ENCODE measurements at regions not wholly inside any gene's neighbourhood (a gene's known extent, or its start where the extent isn't known, plus 50 kb on each side); places are given as distances from the start of the nearest gene placed in this dataset.
"Not testable (repeated sequence)": the region's sequence is repeated elsewhere in the genome, so short reads cannot be mapped to it uniquely, and the experiment has no call there.

DNA sequence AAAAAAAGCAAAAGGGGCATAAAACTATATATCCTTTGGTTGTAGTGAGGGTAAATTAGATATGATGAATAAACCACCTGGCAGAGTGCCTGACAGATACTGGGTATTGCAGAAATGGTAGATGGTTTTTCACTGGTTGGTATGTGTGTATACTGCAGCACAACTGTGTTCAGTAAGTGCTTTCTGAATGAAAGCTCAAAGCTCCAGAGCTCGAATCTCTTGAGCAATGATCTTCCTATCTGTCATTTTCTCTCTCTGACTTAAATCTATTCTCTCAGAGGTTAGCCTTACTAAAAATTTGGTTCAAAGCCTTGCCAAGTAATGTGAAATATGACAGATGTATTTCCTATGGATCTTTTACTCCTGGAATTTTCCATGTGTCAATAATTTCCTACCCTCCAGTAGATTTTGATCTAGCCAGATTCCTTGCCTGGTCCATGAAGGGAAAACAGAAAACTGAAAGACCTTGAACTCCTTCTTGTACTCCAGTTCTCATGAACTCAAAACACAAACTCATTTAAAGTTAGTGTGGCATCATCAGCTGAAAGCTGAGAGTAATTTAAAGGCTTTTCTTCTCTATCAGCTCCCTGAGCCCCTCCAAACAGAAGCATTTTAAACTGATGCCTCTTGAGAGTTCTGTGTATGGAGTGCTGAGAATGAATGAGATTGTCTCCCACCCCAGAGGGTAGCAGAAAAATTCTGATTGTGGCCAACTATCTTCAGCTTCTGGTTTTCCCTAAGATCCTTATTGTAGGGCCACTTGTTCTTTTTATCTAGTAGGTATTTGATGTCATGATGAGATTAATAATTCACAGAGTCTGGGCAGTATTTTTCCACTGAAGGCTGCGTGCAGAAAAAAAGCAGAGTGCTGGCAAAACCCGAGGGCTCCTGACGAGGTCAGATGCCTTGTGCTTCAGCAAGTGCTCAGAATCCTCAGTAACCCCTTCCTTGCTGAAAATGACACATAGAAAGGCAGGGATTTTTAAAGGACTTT, 363.4 kb upstream of the BOD1L1 start:
- no peak for DNase-seq

DNA sequence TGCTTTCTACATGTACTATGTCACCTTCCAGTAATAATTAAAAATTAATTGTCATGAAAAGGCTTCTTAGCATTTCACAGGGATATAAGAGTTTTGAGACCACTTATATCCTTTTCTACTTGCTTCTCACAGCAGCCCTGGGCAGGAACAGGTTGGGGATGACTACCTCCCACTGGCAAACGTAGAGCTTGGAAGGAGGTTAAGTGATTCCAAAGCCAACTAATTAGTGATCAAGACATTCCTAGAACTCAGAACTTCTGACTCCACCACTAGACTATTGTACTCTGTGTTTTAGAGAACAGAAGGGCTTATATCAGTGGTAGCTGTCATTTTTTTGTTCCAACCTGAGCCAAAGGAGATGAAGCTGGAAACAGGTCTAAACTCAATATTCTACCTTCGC, 364.5 kb upstream of the BOD1L1 start:
- DNase-seq: no peak

DNA sequence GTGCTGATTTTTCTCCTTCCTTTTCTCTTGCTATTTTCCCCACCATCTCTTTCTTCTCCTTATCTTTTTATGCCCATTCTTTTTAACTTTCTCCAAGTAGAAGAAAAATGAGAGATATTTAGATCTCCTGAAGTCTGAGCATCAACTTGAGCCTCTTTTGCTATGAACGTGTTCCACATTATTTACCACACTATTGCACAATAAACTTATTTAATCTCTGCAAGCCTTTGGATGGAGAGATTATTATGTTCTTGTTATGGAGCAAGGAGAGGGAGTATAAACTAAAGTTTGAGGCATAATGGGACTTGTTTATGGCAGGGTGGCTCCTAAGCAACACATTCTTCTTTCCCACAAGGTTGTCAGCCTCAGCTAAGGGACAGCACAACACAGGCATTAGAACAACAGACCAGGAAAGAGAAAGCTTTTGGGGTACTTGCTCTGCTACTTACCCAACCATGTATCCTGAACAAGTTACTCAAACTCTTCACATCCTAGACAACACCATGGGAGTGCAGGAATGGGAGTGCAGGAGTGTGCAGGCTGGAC, 365.5 kb upstream of the BOD1L1 start:
- DNase-seq: no peak

DNA sequence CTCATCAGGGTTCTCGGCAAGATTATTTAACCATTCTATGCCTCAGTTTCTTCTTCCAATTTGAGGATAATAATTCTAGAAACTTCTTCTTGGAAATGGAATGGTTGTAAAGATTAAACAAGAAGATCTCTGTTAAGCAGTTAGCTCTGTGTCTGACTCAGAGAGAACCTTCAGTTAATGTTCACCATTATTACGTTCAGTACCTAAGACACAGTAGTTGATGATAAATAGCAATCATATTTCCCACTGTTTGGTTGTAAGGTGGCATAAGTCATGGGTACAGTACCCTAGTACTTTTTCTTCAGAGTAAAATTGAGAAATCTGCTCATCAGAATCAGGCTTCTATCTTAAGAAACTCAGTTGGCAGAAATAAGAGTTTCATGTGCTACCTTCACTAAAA, 366.5 kb upstream of the BOD1L1 start:
- no peak for DNase-seq

DNA sequence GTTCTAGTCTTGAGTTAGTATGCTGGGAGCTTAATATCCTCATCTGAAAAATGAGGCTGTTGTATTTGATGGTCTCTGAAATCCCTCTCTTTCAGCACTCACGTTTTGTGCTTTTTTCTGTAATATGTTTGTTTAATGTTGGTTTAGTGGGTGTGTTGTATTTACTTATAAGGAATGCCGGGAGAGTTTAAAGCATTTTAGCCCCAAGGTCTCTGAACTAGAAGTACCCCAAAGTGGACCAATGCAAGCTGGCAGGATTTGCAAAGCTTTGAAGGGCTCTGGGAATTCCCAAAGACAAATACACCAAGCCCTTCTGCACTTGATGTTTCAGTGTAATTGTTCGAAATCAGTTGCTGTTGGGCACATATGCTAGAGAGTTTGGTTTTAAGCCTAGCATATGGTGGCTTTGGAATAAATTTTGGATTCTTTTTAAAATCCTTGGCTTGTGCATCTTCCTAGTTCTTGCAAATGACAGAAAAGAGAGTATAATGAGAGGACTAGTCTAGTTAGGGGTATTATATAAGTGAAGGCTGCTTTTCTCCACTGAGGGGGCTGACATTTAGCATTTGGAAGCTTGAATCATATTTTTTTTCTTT, 371.4 kb upstream of the BOD1L1 start:
- no peak for DNase-seq

DNA sequence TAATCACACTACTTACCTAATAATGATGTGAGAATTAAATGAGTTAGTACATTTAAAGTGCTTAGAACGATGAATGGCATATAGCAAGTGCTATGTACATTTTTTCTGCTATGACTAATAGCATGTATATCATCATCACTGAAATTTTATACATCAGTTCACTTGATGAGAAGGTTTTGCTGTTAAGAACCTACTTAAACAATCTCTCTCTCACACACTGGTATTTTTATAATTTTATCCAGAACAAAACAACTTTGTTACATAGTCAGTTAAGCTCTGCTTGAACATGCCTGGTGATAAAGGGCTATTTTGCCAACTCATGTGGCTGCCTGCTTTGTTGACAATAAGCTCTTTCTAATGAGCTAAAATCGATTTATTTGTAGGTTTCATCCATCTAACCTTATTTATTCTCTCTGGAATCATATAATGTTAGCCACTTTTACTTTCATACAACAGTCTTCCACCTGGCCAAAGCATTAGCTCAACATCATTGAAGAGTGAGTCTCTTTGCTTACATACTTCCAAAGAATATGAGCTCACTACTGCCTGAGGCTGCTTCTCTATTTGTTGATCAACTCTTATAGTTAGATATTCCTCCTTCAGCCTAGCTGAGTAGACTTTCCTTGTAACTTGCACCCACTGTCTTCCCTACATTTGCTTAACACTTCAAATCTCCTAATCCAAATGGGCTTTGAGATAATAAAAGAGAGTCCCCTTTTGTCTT, 372.7 kb upstream of the BOD1L1 start:
- DNase-seq: no peak

DNA sequence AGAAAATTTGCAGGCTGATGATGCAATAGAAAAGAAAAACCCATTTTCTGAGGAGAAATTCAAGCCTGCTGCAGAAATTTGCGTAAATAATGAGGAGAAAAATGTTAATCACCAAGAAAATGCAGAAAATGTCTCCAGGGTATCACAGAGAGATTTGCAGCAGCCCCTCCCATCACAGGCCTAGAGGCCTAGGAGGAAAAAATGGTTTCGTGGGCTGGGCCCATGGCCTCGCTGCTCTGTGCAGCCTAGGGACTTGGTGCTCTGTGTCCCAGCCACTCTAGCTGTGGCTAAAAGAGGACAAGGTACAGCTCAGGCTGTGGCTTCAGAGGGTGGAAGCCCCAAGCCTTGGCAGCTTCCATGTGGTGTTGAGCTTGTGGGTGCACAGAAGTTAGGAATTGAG, 374.8 kb upstream of the BOD1L1 start:
- not testable (repeated sequence) for DNase-seq

DNA sequence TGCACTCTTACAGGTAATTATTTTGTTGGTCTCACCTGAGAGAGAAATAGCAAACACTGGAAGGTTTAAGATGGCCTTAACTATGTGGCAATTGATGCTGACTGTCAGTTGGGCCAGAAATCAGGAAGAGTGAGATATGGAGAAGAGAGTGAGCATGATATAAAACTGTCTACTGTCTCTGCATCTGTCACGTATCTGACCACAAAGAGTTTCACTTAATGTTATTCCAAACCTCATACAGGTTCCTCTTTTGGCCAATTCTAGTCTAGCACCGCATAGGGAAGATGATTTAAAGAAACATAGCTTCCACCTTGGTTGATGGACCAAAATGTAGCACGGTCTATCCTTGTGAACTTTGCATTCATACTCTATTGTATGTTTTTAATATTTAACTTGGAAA, 381.0 kb upstream of the BOD1L1 start:
- DNase-seq: no peak

DNA sequence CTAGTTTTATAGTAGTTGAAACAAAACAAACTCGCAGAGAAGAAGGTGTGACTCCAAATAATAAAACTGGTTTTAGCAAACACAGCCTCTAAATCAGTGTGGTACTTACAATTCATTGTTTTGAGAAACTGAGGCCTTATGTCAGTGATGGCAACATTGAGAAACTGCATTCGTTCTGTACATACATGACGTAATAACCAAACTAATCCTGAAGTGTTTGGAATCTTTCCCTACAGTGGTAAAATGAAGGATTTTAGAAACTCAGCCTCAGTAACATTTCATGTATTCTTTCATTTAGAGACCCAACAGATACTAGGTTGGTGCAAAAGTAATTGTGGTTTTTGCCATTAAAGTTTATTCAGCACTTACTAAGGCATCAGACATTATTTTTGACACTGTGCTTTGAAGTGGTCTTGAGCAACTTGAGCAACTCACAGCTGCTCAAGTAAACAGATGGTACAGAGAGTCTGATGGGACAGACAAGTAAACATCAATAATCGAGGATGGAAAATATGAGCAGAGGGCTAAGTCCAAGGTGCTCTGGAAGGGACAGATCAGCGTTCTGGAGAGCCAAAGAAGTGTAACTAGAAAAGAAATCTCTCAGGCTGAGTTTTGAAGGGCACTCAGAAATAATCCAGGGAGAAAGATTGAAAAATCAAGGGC, 390.8 kb upstream of the BOD1L1 start:
- no peak for DNase-seq

DNA sequence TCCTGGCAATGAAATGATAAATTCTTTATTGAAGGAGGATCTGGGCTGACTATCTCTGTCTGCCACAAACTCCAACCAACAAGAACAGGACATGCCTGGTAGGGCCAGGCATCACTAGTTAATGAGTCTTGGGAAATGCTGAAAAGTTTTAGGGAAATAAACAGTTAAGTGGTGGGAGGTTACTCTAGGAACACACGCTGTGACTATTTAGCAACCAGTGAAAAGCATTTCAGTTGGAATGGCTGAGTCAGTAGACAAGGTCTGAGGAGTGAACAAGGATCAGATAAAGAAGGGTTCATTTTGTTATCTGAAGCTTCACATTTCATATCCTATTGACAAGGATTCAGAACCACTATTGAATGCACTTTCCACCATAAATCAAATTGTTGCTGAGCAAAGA, 394.9 kb upstream of the BOD1L1 start:
- DNase-seq: no peak

DNA sequence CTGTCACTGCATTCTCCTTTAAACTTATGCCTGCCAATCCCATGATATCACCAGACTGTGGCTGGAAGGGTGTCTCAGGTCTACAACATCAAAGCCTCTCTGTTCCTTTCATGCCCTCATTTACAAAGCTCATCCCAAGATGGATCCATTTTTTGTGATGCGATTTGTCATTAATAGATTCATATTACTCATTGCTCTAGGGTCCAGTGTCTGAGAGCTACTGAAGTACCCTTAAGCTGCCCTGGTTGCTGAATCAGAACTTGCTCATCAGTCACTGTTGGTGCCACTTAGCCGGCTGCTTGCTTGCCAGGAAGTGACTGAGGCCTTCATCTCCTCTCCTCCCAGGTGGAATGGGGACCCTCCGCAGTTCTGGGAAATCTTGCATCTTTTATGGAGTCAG, 395.5 kb upstream of the BOD1L1 start:
- no peak for DNase-seq

DNA sequence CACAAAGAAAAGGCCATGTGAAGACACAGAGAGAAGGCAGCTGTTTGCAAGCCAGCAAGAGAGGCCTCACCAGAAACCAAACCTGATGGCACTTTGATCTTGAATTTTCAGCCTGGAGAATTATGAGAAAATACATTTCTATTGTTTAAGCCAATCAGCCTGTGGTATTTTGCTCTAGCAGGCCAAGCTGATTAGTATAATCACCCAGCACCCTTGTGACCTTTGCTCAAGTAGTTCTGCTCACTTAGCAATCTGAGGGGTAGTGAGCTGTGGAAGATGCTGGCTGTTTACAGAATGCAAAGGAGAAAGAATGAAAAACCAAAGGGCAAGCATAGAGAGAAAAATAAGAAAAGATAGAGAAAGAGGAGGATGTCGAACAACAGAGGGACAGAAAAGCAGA, 396.4 kb upstream of the BOD1L1 start:
- no peak for DNase-seq

DNA sequence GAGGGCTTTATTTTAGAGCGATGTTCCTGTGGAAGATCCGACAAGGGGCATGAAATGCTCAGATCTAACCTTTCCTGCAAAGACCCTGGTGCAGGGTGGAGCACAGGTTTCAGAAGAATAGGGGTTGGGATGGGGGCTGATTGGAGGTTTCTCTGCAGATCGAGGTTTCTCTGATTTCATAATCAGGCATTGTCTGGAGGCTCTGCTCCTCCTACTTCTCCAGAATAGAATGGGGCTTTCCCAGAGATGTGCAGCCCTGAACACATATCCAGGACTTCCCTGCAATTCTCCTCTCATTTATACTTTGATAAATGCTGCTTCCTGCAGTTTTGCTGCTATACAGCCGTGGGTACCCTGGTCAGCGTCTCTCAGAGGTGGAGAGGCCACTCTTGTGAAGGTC, 397.6 kb upstream of the BOD1L1 start:
- no peak for DNase-seq

DNA sequence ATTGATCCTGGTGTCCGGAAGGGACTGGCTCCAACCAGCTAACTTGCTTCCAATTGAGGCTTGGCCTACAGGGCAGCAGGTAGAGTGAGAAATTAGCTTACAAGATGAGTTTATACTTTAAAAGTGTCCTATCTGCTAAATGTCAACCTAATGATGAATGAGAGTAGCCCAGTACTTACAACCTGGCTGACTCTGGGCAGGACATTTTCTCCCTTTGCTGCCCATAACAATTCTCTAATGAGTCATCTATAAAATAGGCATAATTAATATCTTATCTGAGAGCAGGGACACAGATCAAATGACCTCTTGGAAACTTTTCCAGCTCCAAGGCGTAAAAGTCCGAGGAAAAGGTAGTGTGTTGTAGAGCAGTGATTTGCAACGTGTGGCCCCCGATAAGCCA, 398.4 kb upstream of the BOD1L1 start:
- DNase-seq: no peak

DNA sequence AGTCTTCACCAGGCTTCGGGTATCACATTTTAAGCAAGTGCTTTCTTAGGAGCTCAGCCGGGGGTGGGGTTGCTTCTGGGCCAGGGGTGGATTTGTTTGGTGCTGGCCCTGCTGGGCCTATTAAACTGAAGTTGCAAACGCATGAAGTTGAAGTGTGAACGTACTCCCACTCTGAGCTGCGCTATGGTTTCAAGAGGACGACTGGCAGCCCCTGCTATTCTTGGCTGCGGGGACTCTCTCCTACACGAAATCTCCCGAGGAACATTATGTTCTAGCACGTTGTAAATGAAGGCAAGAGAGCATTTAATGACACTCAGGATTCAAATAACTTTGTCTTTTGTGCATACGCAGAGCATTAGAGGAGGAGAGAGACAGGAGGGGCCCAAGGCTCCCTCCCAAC, 401.3 kb upstream of the BOD1L1 start:
- no peak for DNase-seq

DNA sequence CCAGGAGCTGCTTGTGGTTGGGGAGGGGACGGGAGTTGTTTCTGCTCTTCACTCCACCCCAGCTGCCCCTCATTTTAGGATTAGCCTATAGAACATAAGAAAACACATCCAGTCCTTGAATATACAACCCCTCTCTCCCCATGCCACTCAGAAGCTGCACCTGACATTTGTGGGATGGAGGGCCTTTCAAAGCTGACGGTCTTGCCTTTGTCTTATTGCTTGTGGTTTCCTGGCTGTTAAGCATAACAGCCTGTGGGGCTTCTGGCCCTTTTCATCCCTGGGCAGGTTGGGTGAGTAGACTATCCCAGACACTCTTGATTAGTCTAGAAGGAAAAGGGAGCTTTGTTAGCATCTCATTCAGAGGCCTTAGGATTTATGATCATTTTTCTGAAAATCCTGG, 407.6 kb upstream of the BOD1L1 start:
- no peak for DNase-seq

DNA sequence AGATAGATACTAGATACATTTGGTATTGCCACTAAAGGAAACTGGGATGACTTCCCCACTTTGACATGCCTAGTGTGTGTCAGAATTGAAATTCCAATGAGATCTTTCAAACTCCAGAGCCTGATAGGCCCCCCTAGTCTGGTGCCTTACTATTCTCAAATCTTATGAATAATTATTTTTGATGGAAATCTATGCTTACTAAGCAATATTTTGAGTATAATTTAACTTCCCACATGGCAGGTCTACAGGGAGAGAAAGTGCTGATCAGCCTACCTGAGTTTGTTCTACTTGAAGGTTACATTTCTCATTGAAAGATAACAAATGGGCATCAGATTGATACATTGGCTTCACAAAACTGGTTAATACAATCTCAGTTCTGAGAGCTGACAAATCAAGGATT, 415.7 kb upstream of the BOD1L1 start:
- no peak for DNase-seq

DNA sequence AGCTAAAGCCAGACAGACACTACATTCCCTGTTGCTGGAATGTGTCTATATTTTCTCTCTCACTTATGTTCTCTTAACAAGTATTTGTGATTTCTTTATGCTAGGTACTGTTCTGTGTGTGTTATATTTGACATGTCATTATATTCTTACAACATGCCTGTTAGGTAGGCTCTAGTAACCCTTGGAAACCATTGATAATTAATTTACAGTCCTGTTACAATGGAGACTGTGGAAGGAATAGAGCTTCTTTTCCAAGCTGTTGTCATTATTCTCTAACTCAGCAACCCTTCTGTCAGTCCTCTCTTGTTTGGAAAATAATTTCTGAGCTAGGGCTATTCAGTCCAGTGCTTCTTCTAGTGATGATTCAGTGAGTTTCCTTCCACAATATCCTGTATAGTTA, 419.1 kb upstream of the BOD1L1 start:
- no peak for DNase-seq

DNA sequence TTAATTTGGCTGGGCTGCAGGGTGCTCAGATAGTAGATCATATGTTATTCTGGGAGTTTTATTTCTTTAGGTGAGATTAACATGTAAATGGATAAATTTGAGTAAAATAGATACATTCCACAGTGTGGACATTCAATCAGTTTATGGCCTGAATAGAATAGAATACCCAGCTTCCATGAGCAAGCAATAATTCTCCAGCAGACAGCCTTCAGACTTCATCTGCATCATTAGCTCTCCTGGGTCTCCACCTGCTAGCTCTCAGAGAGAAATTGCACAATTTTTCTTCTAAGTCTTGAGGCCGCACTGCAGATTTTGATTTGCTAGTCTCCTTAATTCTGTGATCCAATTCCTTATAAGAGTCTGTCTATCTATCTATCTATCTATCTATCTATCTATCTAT, 420.3 kb upstream of the BOD1L1 start:
- no peak for DNase-seq

DNA sequence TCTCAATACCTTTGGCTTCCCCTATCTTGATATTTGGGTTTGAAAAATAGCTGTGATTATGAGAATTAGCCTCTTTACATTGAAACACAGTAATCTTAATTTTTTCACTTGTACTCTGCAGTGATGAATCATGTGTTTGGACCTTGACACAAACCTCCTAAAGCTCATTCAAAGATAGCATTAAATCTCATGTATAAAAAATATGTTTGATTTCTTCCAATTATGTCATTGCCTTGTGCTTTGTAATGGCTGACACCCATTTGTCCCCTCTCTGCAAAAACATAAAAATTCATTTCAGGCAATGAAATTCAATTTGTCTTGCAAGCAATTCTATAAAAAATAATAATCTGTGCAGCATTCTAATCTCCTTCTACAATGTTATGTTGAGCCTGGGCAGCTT, 422.4 kb upstream of the BOD1L1 start:
- DNase-seq: no peak

DNA sequence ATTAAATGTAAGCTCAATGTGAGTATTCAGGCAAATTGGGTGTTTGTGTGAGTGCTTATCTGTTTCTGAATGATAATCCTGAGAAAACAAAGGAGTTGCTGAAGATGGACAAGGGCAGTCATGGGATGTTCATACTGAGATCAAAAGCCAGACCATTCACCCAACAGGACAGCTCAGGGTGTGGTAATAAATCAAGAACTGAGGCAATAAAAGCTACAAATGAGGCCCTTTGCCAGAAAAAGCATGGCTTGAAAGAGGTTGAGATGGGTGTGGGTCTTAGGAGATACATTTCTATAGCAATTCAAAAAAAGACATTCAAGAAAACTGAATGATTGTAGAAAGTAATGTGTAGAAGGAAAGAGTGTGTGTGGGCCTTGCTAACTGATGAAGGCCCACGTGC, 425.8 kb upstream of the BOD1L1 start:
- no peak for DNase-seq

DNA sequence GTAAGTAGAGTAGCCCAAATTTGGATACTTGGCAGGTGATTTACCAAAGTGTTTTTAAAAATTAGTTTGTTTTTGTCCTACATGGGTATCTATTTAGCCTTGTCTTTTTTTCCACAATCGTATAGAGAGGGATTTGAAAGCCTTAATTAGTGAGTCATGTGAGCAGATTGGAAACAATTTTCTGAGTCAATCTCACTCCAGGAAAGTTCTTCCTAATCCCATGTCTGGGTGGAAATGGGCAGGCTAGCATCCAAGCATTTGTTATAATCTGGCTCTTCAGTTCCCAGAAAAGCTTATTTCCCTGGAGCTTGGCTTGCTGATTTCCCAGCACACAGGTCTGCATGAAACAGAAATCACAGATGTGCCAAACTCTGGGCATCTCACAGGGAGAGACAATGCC, 426.9 kb upstream of the BOD1L1 start:
- DNase-seq: no peak

DNA sequence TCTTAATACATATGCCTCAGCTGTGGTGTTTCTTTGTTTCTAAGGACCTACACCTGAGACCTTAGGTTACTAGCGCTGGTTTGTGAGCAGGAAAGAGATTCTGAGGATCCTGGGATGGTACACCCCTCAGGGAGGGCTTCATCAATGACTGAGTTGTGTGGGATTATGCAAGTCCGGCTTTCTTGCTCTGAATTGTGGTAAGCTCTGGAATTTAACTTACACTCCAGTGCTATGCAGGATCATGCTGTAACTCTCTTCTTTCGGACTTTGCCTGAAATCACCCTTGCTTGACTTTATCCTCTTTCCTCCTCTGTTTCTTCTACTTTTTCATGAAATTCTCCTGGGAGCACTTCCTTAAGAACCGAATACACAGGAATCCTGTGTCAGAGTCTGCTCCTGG, 431.5 kb upstream of the BOD1L1 start:
- no peak for DNase-seq
